Right lobe of liver (tissue), 4 donors: ENCODE measurements at regions not wholly inside any gene's neighbourhood (a gene's known extent, or its start where the extent isn't known, plus 50 kb on each side); places are given as distances from the start of the nearest gene placed in this dataset.

Experiments used
- POLR2A ChIP-seq: fragments of 450-650 bp; IDR thresholded peaks from one replicate; pipeline ENCODE4 v1.6.1; 2017; ENCODE audit warnings: antibody characterized with exemption, mild to moderate bottlenecking
- TF ChIP-seq, protein P1 (sequence below), 4 donors: fragments of 200-600 bp in 3 of 4; fragments of 450-650 bp in 1 of 4; IDR thresholded peaks; one replicate each; pipeline versions ENCODE4 v1.5.1 to v1.8.0; 2016 to 2022; ENCODE audit warnings: antibody characterized with exemption in 4 of 4, mild to moderate bottlenecking in 2 of 4
- donor health status: DM: no; HTN: no; CAD: no.
- donor health status: DM: no; HTN: no; CAD: no.
- donor health status: DM: no; HTN: yes; CAD: no.

DNA sequence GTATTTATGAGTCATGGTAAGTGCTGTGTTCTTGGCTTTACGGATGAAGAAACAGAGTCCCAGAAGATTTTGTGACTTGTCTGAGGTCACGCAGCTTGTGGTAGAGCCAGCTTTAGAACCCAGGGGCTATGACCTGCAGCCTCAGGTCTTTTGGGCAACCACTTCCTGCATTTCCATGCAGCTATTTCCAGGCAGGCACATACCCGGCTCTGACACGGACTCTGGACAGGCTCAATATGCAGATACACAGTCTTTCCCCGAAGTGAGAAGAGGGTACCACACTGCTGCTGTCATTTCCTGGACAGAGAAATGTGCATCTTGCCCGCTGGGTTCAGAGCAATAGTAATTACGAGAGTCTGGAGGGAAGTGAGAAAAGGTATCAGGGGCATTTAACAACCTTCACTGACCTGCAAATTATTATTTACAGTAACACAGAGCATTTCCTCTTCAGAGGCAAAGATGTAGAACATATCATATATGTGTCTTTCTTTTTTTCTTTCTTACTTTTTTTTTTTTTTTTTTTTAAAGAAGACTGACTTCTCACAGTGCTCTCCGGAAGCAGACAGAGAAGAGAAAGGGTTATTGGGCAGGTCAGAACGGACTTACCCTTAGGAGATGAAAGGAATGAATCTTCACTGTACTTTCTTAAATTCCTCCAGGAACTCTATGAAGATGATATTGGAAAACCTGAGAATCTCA, 185.1 kb downstream of the CLIC5 start:
- TF ChIP-seq, protein P1, sequence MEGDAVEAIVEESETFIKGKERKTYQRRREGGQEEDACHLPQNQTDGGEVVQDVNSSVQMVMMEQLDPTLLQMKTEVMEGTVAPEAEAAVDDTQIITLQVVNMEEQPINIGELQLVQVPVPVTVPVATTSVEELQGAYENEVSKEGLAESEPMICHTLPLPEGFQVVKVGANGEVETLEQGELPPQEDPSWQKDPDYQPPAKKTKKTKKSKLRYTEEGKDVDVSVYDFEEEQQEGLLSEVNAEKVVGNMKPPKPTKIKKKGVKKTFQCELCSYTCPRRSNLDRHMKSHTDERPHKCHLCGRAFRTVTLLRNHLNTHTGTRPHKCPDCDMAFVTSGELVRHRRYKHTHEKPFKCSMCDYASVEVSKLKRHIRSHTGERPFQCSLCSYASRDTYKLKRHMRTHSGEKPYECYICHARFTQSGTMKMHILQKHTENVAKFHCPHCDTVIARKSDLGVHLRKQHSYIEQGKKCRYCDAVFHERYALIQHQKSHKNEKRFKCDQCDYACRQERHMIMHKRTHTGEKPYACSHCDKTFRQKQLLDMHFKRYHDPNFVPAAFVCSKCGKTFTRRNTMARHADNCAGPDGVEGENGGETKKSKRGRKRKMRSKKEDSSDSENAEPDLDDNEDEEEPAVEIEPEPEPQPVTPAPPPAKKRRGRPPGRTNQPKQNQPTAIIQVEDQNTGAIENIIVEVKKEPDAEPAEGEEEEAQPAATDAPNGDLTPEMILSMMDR (IDR thresholded peaks at IDR 0.05), result no peak
- TF ChIP-seq POLR2A, result no peak
